NT2/D1 (cell line): ENCODE measurements at regions not wholly inside any gene's neighbourhood (a gene's known extent, or its start where the extent isn't known, plus 50 kb on each side); places are given as distances from the start of the nearest gene placed in this dataset.
"Not testable (repeated sequence)": the region's sequence is repeated elsewhere in the genome, so short reads cannot be mapped to it uniquely, and the experiment has no call there.

Experiments
- YY1 ChIP-seq: IDR thresholded peaks from 2 replicates; pipeline ENCODE4 v1.6.1; 2011; ENCODE audit not compliant: insufficient read length, insufficient read depth
- ZNF274 ChIP-seq: IDR thresholded peaks from 2 replicates; pipeline ENCODE4 v1.6.1; 2011; ENCODE audit warnings: mild to moderate bottlenecking, low read depth, low read length

DNA sequence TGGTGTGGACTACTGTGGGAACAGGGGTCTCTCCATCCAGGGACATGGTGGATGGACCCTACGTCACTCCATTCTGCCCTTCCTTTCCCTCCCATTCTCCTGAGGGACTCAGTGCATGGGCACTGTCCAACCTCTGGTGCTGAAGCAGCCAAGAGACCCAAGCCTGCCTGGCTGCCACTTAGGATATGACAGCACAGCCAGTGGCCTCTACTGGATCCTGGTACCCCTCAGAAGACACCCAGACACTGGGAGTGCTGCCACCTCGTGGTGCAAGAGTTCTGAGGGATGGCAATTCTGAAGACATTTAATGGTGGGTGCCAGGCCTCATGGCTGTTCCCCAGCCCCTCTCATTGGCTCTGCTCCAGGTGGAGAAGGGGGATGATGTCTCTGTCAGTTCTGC, 767.8 kb downstream of the SPATA31A6 start:
- TF ChIP-seq YY1, ZNF274: not testable (repeated sequence)
